Mesenchymal stem cell (in vitro differentiated cells and primary cell): ENCODE measurements at regions not wholly inside any gene's neighbourhood (a gene's known extent, or its start where the extent isn't known, plus 50 kb on each side); places are given as distances from the start of the nearest gene placed in this dataset.

Experiments used
- DNase-seq: peaks from one replicate; pipeline ENCODE4 v3.0.0-alpha.2; 2013
- H2AFZ ChIP-seq: one replicate; pipeline ENCODE4 v1.6.1; 2013; ENCODE audit warnings: low read depth, mild to moderate bottlenecking, control low read depth, inconsistent platforms, low read length, moderate library complexity
- H2AK5ac ChIP-seq: 2 replicates; pipeline ENCODE4 v1.6.1; 2013; ENCODE audit warnings: low read length, moderate library complexity, mild to moderate bottlenecking, inconsistent platforms; ENCODE audit not compliant: severe bottlenecking
- H2BK120ac ChIP-seq: one replicate; pipeline ENCODE4 v1.6.1; 2013; ENCODE audit warnings: low read depth, mild to moderate bottlenecking, inconsistent platforms, low read length, moderate library complexity
- H2BK12ac ChIP-seq, 2 experiments: one replicate each; pipeline ENCODE4 v1.6.1; 2013; ENCODE audit warnings: inconsistent platforms in 2 of 2, low read length in 2 of 2, mild to moderate bottlenecking in 2 of 2, moderate library complexity in 2 of 2, control low read depth in 1 of 2
- H2BK15ac ChIP-seq: one replicate; pipeline ENCODE4 v1.6.1; 2013; ENCODE audit warnings: mild to moderate bottlenecking, low read depth, inconsistent platforms; ENCODE audit not compliant: poor library complexity, severe bottlenecking
- H2BK5ac ChIP-seq: 2 replicates; pipeline ENCODE4 v1.6.1; 2013; ENCODE audit warnings: low read depth, mild to moderate bottlenecking, low read length, control low read depth, inconsistent platforms; ENCODE audit not compliant: poor library complexity, severe bottlenecking
- H3K14ac ChIP-seq, 2 experiments: one replicate each; pipeline ENCODE4 v1.6.1; 2013; ENCODE audit warnings: inconsistent platforms in 2 of 2, low read length in 2 of 2, control low read depth in 1 of 2, mild to moderate bottlenecking in 1 of 2, moderate library complexity in 1 of 2
- H3K18ac ChIP-seq, 2 experiments: one replicate each; pipeline ENCODE4 v1.6.1; 2013; ENCODE audit warnings: inconsistent platforms in 2 of 2, low read length in 2 of 2, control low read depth in 1 of 2, low read depth in 1 of 2, mild to moderate bottlenecking in 1 of 2
- H3K23ac ChIP-seq, 2 experiments: one replicate each; pipeline ENCODE4 v1.6.1; 2013; ENCODE audit warnings: inconsistent platforms in 2 of 2, low read length in 2 of 2, mild to moderate bottlenecking in 2 of 2, moderate library complexity in 2 of 2, control low read depth in 1 of 2
- H3K27ac ChIP-seq: 2 replicates; pipeline ENCODE4 v1.5.1; 2013; ENCODE audit warnings: mild to moderate bottlenecking, moderate library complexity, low read length, control low read depth, inconsistent platforms; ENCODE audit not compliant: poor library complexity, severe bottlenecking
- H3K27me3 ChIP-seq, 2 experiments: 2 replicates each; pipeline versions ENCODE4 v1.6.1 to v1.7.0; 2013; ENCODE audit warnings: low read length in 2 of 2, mild to moderate bottlenecking in 2 of 2, moderate library complexity in 2 of 2, control low read depth in 1 of 2, inconsistent platforms in 1 of 2; ENCODE audit not compliant: control insufficient read depth in 1 of 2, insufficient read depth in 1 of 2
- H3K36me3 ChIP-seq, 2 experiments: 2 replicates each; pipeline versions ENCODE4 v1.6.1 to v1.7.0; 2013; ENCODE audit warnings: low read length in 2 of 2, control low read depth in 1 of 2, inconsistent platforms in 1 of 2, low read depth in 1 of 2, mild to moderate bottlenecking in 1 of 2; ENCODE audit not compliant: insufficient read depth in 2 of 2, control insufficient read depth in 1 of 2
- H3K4ac ChIP-seq, 2 experiments: one replicate each; pipeline ENCODE4 v1.6.1; 2013; ENCODE audit warnings: inconsistent platforms in 2 of 2, low read length in 2 of 2, mild to moderate bottlenecking in 2 of 2, moderate library complexity in 2 of 2, control low read depth in 1 of 2, low read depth in 1 of 2
- H3K4me1 ChIP-seq: 2 replicates; pipeline ENCODE4 v1.6.1; 2013; ENCODE audit warnings: low read depth, low read length, control low read depth; ENCODE audit not compliant: control insufficient read depth, insufficient read depth
- H3K4me2 ChIP-seq: 2 replicates; pipeline ENCODE4 v1.6.1; 2013; ENCODE audit warnings: low read length, mild to moderate bottlenecking, inconsistent platforms; ENCODE audit not compliant: poor library complexity, severe bottlenecking
- H3K4me3 ChIP-seq, 2 experiments: 2 replicates each; pipeline versions ENCODE4 v1.5.1 to v1.7.0; 2013; ENCODE audit warnings: low read length in 2 of 2, mild to moderate bottlenecking in 2 of 2, control low read depth in 1 of 2, low read depth in 1 of 2; ENCODE audit not compliant: insufficient read depth in 1 of 2
- H3K79me1 ChIP-seq: replicated peaks from 2 replicates; pipeline ENCODE4 v1.6.1; 2013; ENCODE audit warnings: mild to moderate bottlenecking, control low read depth, low read length, inconsistent platforms; ENCODE audit not compliant: poor library complexity, severe bottlenecking
- H3K9ac ChIP-seq: 2 replicates; pipeline ENCODE4 v1.7.0; 2013; ENCODE audit warnings: mild to moderate bottlenecking, low read length, moderate library complexity
- H3K9me3 ChIP-seq: 2 replicates; pipeline ENCODE4 v1.7.0; 2013; ENCODE audit warnings: mild to moderate bottlenecking, low read length; ENCODE audit not compliant: control insufficient read depth
- H4K8ac ChIP-seq: one replicate; pipeline ENCODE4 v1.6.1; 2013; ENCODE audit warnings: inconsistent platforms, mild to moderate bottlenecking, low read length, moderate library complexity
- H4K91ac ChIP-seq: one replicate; pipeline ENCODE4 v1.6.1; 2013; ENCODE audit warnings: mild to moderate bottlenecking, low read length, inconsistent platforms
- WGBS: methylation state at CpG from one replicate; pipeline ENCODE4 v1.1.7; 2013; ENCODE audit warnings: mixed read lengths; 5-methylcytosine and 5-hydroxymethylcytosine counted together

GRCh38 chr16:7270006-7270405, 62.6 kb upstream of the RBFOX1 start:
- Histone ChIP-seq H3K36me3 (no peaks in the 10 kb centered on the region), H4K91ac (no peak overlapping the region), H3K9me3 (no peaks in the 10 kb centered on the region), H2BK15ac (no peak overlapping the region), H2BK12ac (no peak overlapping the region), H3K4me2 (no peak overlapping the region), H4K8ac (no peak overlapping the region), H3K9ac (no peak overlapping the region), H3K4me1 (no peaks in the 10 kb centered on the region), H3K18ac (no peak overlapping the region), H3K27me3 (no peaks in the 10 kb centered on the region), H3K23ac (no peak overlapping the region), H3K4me3 (no peak overlapping the region), H2AFZ (no peak overlapping the region), H3K4ac (no peak overlapping the region), H3K27ac (no peak overlapping the region), H2AK5ac (no peak overlapping the region), H3K14ac (no peak overlapping the region), H2BK5ac (no peak overlapping the region), H2BK120ac (no peak overlapping the region), H3K79me1 (no peaks in the 10 kb centered on the region)
- 59% methylated on average over 2 of the region's 4 CpGs for WGBS
- DNase-seq, result no peak

- Histone ChIP-seq H2BK15ac (no peak overlapping the region), H2BK120ac (no peak overlapping the region), H3K27ac (no peak overlapping the region), H3K27me3 (no peaks in the 10 kb centered on the region), H4K8ac (no peak overlapping the region), H3K4ac (no peak overlapping the region), H2AFZ (no peak overlapping the region), H3K4me2 (no peak overlapping the region), H3K4me1 (no peaks in the 10 kb centered on the region), H3K36me3 (no peaks in the 10 kb centered on the region), H2BK12ac (no peak overlapping the region), H2AK5ac (no peak overlapping the region), H2BK5ac (no peak overlapping the region), H3K9ac (no peak overlapping the region), H3K23ac (no peak overlapping the region), H3K4me3 (no peak overlapping the region), H3K9me3 (no peaks in the 10 kb centered on the region), H4K91ac (no peak overlapping the region), H3K18ac (no peak overlapping the region), H3K14ac (no peak overlapping the region), H3K79me1 (no peaks in the 10 kb centered on the region)
- 10% methylated on average over 6 of the region's 6 CpGs for WGBS
- DNase-seq, result no peak
These were observed 64.5 kb upstream of the RBFOX1 start for GRCh38 chr16:7268182-7268581.

- H3K9ac ChIP-seq, result no peak overlapping the region
- no peaks in the 10 kb centered on the region for H3K9me3 ChIP-seq
- H3K27me3 ChIP-seq, result no peaks in the 10 kb centered on the region
- H2BK120ac ChIP-seq, result no peak overlapping the region
- H3K27ac ChIP-seq, result no peak overlapping the region
- no peak overlapping the region for H2BK15ac ChIP-seq
- no peak overlapping the region for H3K14ac ChIP-seq
- H2BK12ac ChIP-seq, result no peak overlapping the region
- no peak overlapping the region for H2AK5ac ChIP-seq
- no peak overlapping the region for H3K23ac ChIP-seq
- no peak overlapping the region for H2BK5ac ChIP-seq
- no peak overlapping the region for H3K18ac ChIP-seq
- no peak overlapping the region for H4K91ac ChIP-seq
- no peaks in the 10 kb centered on the region for H3K79me1 ChIP-seq
- no peak overlapping the region for H3K4me2 ChIP-seq
- 57% methylated on average over 10 of the region's 11 CpGs for WGBS
- no peak overlapping the region for H2AFZ ChIP-seq
- DNase-seq, result no peak
- H3K4me1 ChIP-seq, result no peaks in the 10 kb centered on the region
- H3K4ac ChIP-seq, result no peak overlapping the region
- no peak overlapping the region for H4K8ac ChIP-seq
- H3K4me3 ChIP-seq, result no peak overlapping the region
- no peaks in the 10 kb centered on the region for H3K36me3 ChIP-seq
These were observed 75.6 kb upstream of the RBFOX1 start for GRCh38 chr16:7257016-7257415.

- Histone ChIP-seq H2BK5ac (no peak overlapping the region), H2AK5ac (no peak overlapping the region), H3K4me3 (no peak overlapping the region), H3K27me3 (no peaks in the 10 kb centered on the region), H3K36me3 (no peaks in the 10 kb centered on the region), H2BK120ac (no peak overlapping the region), H3K4me2 (no peak overlapping the region), H3K4ac (no peak overlapping the region), H4K91ac (no peak overlapping the region), H3K9ac (no peak overlapping the region), H2AFZ (no peak overlapping the region), H3K18ac (no peak overlapping the region), H3K23ac (no peak overlapping the region), H3K14ac (no peak overlapping the region), H2BK12ac (no peak overlapping the region), H3K79me1 (no peaks in the 10 kb centered on the region), H3K4me1 (no peaks in the 10 kb centered on the region), H2BK15ac (no peak overlapping the region), H3K9me3 (peaks cover 4% of the 10 kb centered on the region), H3K27ac (no peak overlapping the region), H4K8ac (no peak overlapping the region)
- 25% methylated on average over 6 of the region's 6 CpGs for WGBS
- no peak for DNase-seq
These were observed 86.1 kb upstream of the RBFOX1 start for GRCh38 chr16:7246578-7246977.
